Smooth muscle cell (in vitro differentiated cells): ENCODE measurements at regions not wholly inside any gene's neighbourhood (a gene's known extent, or its start where the extent isn't known, plus 50 kb on each side); places are given as distances from the start of the nearest gene placed in this dataset.
A peak's percentile ranks its signal among the peaks of the same experiment; 100 is the strongest.

Experiments
- DNase-seq: peaks from one replicate; lab custom pipeline; 2025; ENCODE audit not compliant: unreplicated experiment; lab: John Stamatoyannopoulos, UW
- H2AFZ ChIP-seq: fragments of 200-600 bp; sonication (generic); 2 replicates; pipeline ENCODE4 v1.6.0; 2016; ENCODE audit warnings: antibody characterized with exemption, low read depth, mild to moderate bottlenecking
- H3F3A ChIP-seq: fragments of 200-600 bp; sonication (generic); 2 replicates; pipeline ENCODE4 v1.6.0; 2017; ENCODE audit warnings: antibody characterized with exemption, low read depth
- H3K27ac ChIP-seq: fragments of 200-600 bp; sonication (generic); 2 replicates; pipeline ENCODE4 v1.5.1; 2016; ENCODE audit warnings: low read depth, mild to moderate bottlenecking
- H3K27me3 ChIP-seq: fragments of 200-600 bp; sonication (generic); 2 replicates; pipeline ENCODE4 v1.6.1; 2016; ENCODE audit warnings: low read depth, mild to moderate bottlenecking
- H3K36me3 ChIP-seq: fragments of 200-600 bp; sonication (generic); 2 replicates; pipeline ENCODE4 v1.5.1; 2016; ENCODE audit warnings: low read depth
- H3K4me1 ChIP-seq: fragments of 200-600 bp; sonication (generic); 2 replicates; pipeline ENCODE4 v1.5.1; 2016; ENCODE audit warnings: low read depth
- H3K4me2 ChIP-seq: fragments of 200-600 bp; sonication (generic); 2 replicates; pipeline ENCODE4 v1.6.0; 2016; ENCODE audit warnings: mild to moderate bottlenecking
- H3K4me3 ChIP-seq: fragments of 200-600 bp; sonication (generic); 2 replicates; pipeline ENCODE4 v1.5.1; 2016; ENCODE audit warnings: mild to moderate bottlenecking
- H3K79me2 ChIP-seq: fragments of 200-600 bp; sonication (generic); 2 replicates; pipeline ENCODE4 v1.6.0; 2016; ENCODE audit warnings: low read depth, mild to moderate bottlenecking
- H3K9ac ChIP-seq: fragments of 200-600 bp; sonication (generic); 2 replicates; pipeline ENCODE4 v1.6.0; 2016; ENCODE audit warnings: low read depth
- H3K9me3 ChIP-seq: fragments of 200-600 bp; sonication (generic); replicated peaks from 2 replicates; pipeline ENCODE4 v1.5.1; 2016; ENCODE audit warnings: low read depth
- H4K20me1 ChIP-seq: fragments of 200-600 bp; sonication (generic); 2 replicates; pipeline ENCODE4 v1.6.0; 2016; ENCODE audit warnings: low read depth
- WGBS: methylation state at CpG from one replicate; pipeline ENCODE4 v1.1.7; 2016; ENCODE audit warnings: low lambda C conversion rate; 5-methylcytosine and 5-hydroxymethylcytosine counted together
- TF ChIP-seq, protein P1 (sequence below): fragments of 200-600 bp; sonication (generic); IDR thresholded peaks from 2 replicates; pipeline ENCODE4 v1.5.1; 2017; ENCODE audit warnings: borderline replicate concordance, mild to moderate bottlenecking, antibody characterized with exemption; ENCODE audit not compliant: insufficient read depth, poor library complexity, severe bottlenecking

DNA sequence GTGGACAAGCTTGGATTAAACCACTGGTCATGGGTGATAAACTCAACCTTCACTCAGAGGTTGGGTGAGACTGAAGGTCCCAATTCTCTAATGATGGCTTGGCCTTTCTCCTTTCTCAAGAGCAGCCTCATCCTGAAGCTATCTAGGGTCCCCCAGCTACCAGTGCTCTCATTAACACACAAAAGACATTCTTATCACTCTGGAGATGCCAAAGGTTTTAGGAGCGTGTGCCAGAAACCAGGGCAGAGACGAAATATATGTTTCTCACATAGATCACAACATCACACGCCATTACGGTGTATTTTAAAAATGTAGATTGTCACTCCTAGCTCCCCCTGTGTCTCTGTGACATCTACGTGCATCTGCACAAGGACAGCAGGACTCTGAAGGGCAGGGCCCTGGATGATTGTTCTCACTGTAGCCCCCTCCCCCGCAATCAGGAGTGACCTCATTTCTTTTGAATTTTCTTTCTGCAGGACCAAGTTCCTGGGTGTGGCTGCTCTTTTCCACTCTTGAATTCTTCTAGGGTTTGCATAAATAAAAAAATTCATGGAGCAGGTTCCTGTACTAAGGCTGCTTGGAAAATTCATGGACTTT lies 311.3 kb downstream of the GADD45G start:
- Histone ChIP-seq H3K4me3 (no peak overlapping the region), H3K9me3 (no peaks in the 10 kb centered on the region), H4K20me1 (no peaks in the 10 kb centered on the region), H3K27ac (no peak overlapping the region), H3K79me2 (no peaks in the 10 kb centered on the region), H3K27me3 (no peaks in the 10 kb centered on the region), H3K9ac (no peak overlapping the region), H3K4me1 (no peaks in the 10 kb centered on the region), H3K36me3 (no peaks in the 10 kb centered on the region), H2AFZ (no peak overlapping the region), H3F3A (no peaks in the 10 kb centered on the region), H3K4me2 (no peak overlapping the region)
- no peak for DNase-seq
- TF ChIP-seq, protein P1, sequence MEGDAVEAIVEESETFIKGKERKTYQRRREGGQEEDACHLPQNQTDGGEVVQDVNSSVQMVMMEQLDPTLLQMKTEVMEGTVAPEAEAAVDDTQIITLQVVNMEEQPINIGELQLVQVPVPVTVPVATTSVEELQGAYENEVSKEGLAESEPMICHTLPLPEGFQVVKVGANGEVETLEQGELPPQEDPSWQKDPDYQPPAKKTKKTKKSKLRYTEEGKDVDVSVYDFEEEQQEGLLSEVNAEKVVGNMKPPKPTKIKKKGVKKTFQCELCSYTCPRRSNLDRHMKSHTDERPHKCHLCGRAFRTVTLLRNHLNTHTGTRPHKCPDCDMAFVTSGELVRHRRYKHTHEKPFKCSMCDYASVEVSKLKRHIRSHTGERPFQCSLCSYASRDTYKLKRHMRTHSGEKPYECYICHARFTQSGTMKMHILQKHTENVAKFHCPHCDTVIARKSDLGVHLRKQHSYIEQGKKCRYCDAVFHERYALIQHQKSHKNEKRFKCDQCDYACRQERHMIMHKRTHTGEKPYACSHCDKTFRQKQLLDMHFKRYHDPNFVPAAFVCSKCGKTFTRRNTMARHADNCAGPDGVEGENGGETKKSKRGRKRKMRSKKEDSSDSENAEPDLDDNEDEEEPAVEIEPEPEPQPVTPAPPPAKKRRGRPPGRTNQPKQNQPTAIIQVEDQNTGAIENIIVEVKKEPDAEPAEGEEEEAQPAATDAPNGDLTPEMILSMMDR: no peak
- 62% methylated on average over 6 of the region's 6 CpGs for WGBS

DNA sequence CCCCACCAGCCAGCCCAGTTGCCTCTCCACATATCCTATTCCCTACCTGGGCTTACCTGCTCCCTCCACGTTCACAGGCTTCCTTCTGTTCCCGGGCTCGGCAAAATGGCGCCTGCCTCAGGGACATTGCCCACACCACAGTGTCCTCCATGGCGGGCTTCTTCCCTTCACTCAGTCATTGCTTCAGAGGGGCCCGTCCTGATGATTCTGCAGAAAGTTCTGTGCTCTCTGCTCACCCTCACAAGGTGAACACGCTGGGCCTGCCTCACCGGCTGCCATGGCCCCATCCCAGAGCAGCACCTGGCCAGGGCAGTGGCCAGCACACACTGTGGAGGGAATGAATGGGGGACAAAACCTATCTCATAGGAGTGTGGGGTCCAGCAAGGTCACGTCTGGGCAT lies 313.0 kb downstream of the GADD45G start:
- Histone ChIP-seq H3K9me3 (no peaks in the 10 kb centered on the region), H4K20me1 (no peaks in the 10 kb centered on the region), H3K79me2 (no peaks in the 10 kb centered on the region), H3K9ac (no peak overlapping the region), H3K4me3 (no peak overlapping the region), H2AFZ (no peak overlapping the region), H3F3A (no peaks in the 10 kb centered on the region), H3K36me3 (no peaks in the 10 kb centered on the region), H3K4me2 (no peak overlapping the region), H3K4me1 (no peaks in the 10 kb centered on the region), H3K27ac (no peak overlapping the region), H3K27me3 (no peaks in the 10 kb centered on the region)
- no peak for DNase-seq
- TF ChIP-seq, protein P1: no peak
- 97% methylated on average over 9 of the region's 9 CpGs for WGBS

DNA sequence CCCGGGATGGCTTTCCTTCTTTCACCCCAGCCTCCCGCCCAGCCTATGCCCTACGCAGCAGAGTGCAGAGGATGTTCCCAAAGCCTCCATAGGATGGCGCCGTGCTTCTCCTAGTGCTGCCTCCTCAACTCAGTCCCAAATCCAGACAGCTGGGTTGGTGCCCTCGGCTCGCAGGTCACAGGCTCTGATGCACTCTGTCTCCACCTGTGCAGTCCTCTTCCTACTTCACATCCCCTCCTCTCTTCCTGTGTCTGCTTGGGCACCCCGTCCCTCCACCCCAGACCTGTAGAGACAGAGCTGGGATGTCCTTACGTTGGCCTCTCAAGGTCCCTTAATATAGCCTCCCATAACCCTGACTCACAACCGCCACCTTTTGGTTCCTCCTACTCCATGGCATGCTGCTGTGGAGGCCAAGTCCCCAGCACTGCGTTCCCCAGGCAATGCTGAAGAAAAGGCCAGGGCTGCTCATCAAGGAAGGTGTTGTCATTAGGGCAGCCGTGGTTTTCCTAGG lies 314.4 kb downstream of the GADD45G start:
- Histone ChIP-seq H3K9me3 (no peaks in the 10 kb centered on the region), H3K27ac (no peak overlapping the region), H3K79me2 (no peaks in the 10 kb centered on the region), H3K4me3 (no peak overlapping the region), H4K20me1 (no peaks in the 10 kb centered on the region), H3K36me3 (no peaks in the 10 kb centered on the region), H2AFZ (no peak overlapping the region), H3K4me1 (no peaks in the 10 kb centered on the region), H3K9ac (no peak overlapping the region), H3F3A (no peaks in the 10 kb centered on the region), H3K27me3 (no peaks in the 10 kb centered on the region), H3K4me2 (no peak overlapping the region)
- DNase-seq: no peak
- TF ChIP-seq, protein P1: peak; percentile 36
- WGBS: 54% methylated on average over 12 of the region's 12 CpGs

DNA sequence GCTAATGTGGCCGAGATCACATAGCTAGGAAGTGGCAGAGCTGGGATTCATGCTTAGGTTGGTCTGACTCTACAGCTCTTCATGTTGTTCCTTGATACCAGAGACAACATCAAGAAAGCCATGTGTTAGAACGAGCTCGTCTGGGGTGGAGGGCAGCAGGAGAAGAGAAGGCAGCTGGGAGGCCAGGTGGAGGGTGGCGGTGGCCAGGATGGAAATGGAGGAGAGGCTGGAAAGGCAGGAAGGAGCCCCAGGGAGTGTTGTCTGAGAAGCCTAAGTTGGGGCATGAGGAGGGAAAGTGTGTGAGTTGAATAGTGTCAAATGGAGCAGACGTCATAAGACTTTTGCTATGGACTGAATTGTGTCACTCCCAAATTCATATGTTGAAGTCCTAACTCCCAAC lies 315.3 kb downstream of the GADD45G start:
- no peaks in the 10 kb centered on the region for H3F3A ChIP-seq
- no peak for DNase-seq
- H2AFZ ChIP-seq: no peak overlapping the region
- no peak overlapping the region for H3K27ac ChIP-seq
- H3K9ac ChIP-seq: no peak overlapping the region
- no peaks in the 10 kb centered on the region for H3K4me1 ChIP-seq
- no peaks in the 10 kb centered on the region for H4K20me1 ChIP-seq
- no peak overlapping the region for H3K4me2 ChIP-seq
- no peaks in the 10 kb centered on the region for H3K36me3 ChIP-seq
- no peaks in the 10 kb centered on the region for H3K27me3 ChIP-seq
- no peaks in the 10 kb centered on the region for H3K79me2 ChIP-seq
- TF ChIP-seq, protein P1: no peak
- no peak overlapping the region for H3K4me3 ChIP-seq
- 93% methylated on average over 5 of the region's 5 CpGs for WGBS
- H3K9me3 ChIP-seq: no peaks in the 10 kb centered on the region
